T-cell (primary cell): ENCODE measurements at regions not wholly inside any gene's neighbourhood (a gene's known extent, or its start where the extent isn't known, plus 50 kb on each side); places are given as distances from the start of the nearest gene placed in this dataset.

Experiments used
- ATAC-seq, 4 experiments: fragments of 200-7000 bp in 3 of 4; fragments of 150-1000 bp in 1 of 4; cut with Tn5 transposase; replicated peaks in 1 of 4; 1 replicate in 3 of 4; 2 replicates in 1 of 4; pipeline ENCODE4 v1.10.0; 2021; ENCODE audit warnings: moderate library complexity in 3 of 4, mild to moderate bottlenecking in 2 of 4, moderate number of reproducible peaks in 1 of 4
- CTCF ChIA-PET, 2 donors: fragments of 300-600 bp; sonication (Branson Sonifier 250); formaldehyde crosslinking; loops; one replicate each; lab custom pipeline; 2022; ENCODE audit warnings: antibody characterized with exemption in 2 of 2; lab: Charles Lee
- POLR2A ChIA-PET, 2 donors: fragments of 300-600 bp; sonication (Branson Sonifier 250); formaldehyde crosslinking; loops; one replicate each; lab custom pipeline; 2022; ENCODE audit warnings: antibody characterized with exemption in 2 of 2; lab: Charles Lee
- DNase-seq, 35 experiments: peaks; one replicate each; pipeline versions ENCODE4 v3.0.0 to v3.0.0-alpha.2; 2013 to 2023
- H3K27ac ChIP-seq: one replicate; pipeline ENCODE4 v1.5.1; 2013; ENCODE audit warnings: low read length
- H3K27me3 ChIP-seq, 2 experiments: replicated peaks in 1 of 2; 1 replicate in 1 of 2; 2 replicates in 1 of 2; pipeline versions ENCODE4 v1.6.1 to v1.7.0; 2013; ENCODE audit warnings: low read length in 1 of 2, mixed read lengths in 1 of 2; ENCODE audit not compliant: control insufficient read depth in 2 of 2, insufficient read depth in 2 of 2; ENCODE audit errors: extremely low read depth in 1 of 2
- H3K36me3 ChIP-seq, 2 donors: 1 replicate in 1 of 2; 2 replicates in 1 of 2; pipeline versions ENCODE4 v1.6.1 to v1.7.0; 2013; ENCODE audit warnings: low read length in 1 of 2; ENCODE audit not compliant: control insufficient read depth in 2 of 2, insufficient read depth in 1 of 2; ENCODE audit errors: extremely low read depth in 1 of 2
- H3K4me1 ChIP-seq, 2 experiments: 1 replicate in 1 of 2; 2 replicates in 1 of 2; pipeline versions ENCODE4 v1.6.1 to v1.7.0; 2013; ENCODE audit warnings: low read length in 2 of 2, mixed read lengths in 1 of 2; ENCODE audit not compliant: insufficient read depth in 2 of 2, control insufficient read depth in 1 of 2; ENCODE audit errors: extremely low read depth in 1 of 2
- H3K4me3 ChIP-seq, 2 donors: 1 replicate in 1 of 2; 2 replicates in 1 of 2; pipeline versions ENCODE4 v1.5.1 to v1.7.0; 2013; ENCODE audit warnings: mild to moderate bottlenecking in 2 of 2, low read length in 1 of 2, moderate library complexity in 1 of 2; ENCODE audit not compliant: control insufficient read depth in 1 of 2; ENCODE audit errors: extremely low read depth in 1 of 2
- H3K9me3 ChIP-seq: 2 replicates; pipeline ENCODE4 v1.7.0; 2013
- H3K27ac Mint-ChIP-seq, 2 donors: one replicate each; pipeline ENCODE4 v1.8.0; 2020 to 2021; ENCODE audit warnings: mild to moderate bottlenecking in 2 of 2, mixed read lengths in 2 of 2
- H3K27me3 Mint-ChIP-seq, 2 donors: one replicate each; pipeline ENCODE4 v1.8.0; 2021 to 2022; ENCODE audit warnings: mixed read lengths in 2 of 2
- H3K36me3 Mint-ChIP-seq: one replicate; pipeline ENCODE4 v1.8.0; 2021; ENCODE audit warnings: mixed read lengths
- H3K4me1 Mint-ChIP-seq, 3 donors: one replicate each; pipeline ENCODE4 v1.8.0; 2020 to 2022; ENCODE audit warnings: mixed read lengths in 3 of 3, mild to moderate bottlenecking in 1 of 3
- H3K4me3 Mint-ChIP-seq, 3 donors: one replicate each; pipeline ENCODE4 v1.8.0; 2020 to 2022; ENCODE audit warnings: mild to moderate bottlenecking in 3 of 3, mixed read lengths in 3 of 3, moderate library complexity in 3 of 3
- H3K9me3 Mint-ChIP-seq, 3 donors: one replicate each; pipeline ENCODE4 v1.8.0; 2020 to 2022; ENCODE audit warnings: mixed read lengths in 3 of 3
- WGBS: methylation state at CpG from one replicate; pipeline ENCODE4 v1.1.5; 2013; ENCODE audit warnings: missing lambda C conversion rate; ENCODE audit not compliant: insufficient coverage; 5-methylcytosine and 5-hydroxymethylcytosine counted together

DNA sequence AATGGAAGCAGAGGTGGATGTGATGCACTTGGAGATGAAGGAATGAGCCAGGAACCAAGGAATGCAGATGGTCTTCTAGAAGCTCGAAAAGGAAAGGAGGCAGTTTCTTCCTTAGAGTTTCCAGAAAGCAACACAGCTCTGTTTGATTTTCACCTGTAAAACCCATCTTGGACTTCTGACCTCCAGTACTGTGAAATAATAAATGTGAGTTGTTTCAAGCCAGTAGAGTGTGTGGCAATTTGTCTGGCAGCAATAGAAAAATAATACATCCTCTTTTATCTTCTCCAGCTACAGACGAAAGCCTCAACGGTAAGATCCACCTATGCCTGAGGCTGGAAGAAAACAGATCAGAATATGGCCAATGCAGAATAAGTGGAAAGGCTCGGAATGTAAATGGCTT, 199.7 kb downstream of the HINT1 start:
- Histone ChIP-seq H3K4me3 (no peak overlapping the region), H3K36me3 (no peaks in the 10 kb centered on the region), H3K9me3 (no peaks in the 10 kb centered on the region), H3K4me1 (no peaks in the 10 kb centered on the region), H3K27ac (no peak overlapping the region), H3K27me3 (no peaks in the 10 kb centered on the region)
- ChIA-PET POLR2A (no interaction called here), CTCF (no interaction called here)
- H3K27ac Mint-ChIP-seq = no peak overlapping the region
- H3K36me3 Mint-ChIP-seq = no peaks in the 10 kb centered on the region
- peaks cover 1 to 8% (median 4%) of the 10 kb centered on the region in 3 donors for H3K9me3 Mint-ChIP-seq
- ATAC-seq (no peak), DNase-seq (no peak)
- no peak overlapping the region for H3K4me3 Mint-ChIP-seq
- no peaks in the 10 kb centered on the region for H3K4me1 Mint-ChIP-seq
- no peaks in the 10 kb centered on the region for H3K27me3 Mint-ChIP-seq
- 75% methylated on average over 2 of the region's 4 CpGs for WGBS

DNA sequence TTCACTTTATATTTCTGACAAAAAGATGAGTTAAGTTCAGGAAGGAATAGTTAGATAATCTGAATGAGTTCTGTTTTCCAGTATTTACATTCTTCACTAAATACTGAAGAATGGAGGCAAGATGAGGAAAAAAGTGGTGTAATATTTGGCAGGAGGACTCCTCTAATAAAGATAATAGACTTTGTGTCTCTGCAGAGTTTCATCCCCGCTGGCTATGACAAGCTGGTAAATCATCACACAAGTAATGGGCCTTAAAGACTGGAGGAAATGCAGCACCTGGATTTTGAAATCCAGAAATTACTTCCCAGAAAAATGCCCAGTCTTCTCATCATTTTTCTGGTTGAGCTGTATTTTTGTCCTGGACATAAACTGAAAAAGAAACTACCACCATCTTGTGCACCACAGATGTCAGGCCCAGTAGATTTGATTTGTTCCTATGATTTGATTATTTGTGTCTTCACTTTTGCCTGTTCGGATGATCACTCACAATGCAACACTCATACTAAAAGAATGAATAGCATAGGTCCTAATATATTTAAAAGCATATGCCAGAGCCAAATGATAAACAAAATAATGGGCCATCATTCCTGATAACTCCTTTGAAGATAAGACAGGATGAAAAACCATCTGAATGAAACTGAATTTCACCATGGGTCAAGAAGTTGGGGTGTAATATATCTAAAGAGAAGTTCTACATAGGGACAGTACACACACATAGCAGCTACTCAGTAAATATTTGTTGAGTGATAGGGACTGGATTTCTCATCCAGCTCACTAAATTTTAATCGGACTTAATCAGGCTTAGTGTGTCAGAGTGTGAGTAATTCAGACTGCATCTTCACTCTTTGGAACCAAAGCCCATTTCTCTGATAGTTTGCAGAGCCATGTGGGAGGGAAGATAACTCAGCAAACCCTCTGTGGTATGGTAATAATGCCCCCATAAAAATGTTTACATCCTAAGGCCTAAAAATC, 200.5 kb downstream of the HINT1 start:
- no peaks in the 10 kb centered on the region for H3K9me3 ChIP-seq
- H3K4me3 ChIP-seq = no peak overlapping the region
- POLR2A ChIA-PET = no interaction called here
- no peak overlapping the region for H3K27ac ChIP-seq
- Mint-ChIP-seq H3K9me3 (peaks cover 1 to 8% (median 4%) of the 10 kb centered on the region in 3 donors), H3K4me3 (no peak overlapping the region), H3K36me3 (no peaks in the 10 kb centered on the region), H3K27me3 (no peaks in the 10 kb centered on the region), H3K4me1 (no peaks in the 10 kb centered on the region), H3K27ac (no peak overlapping the region)
- CTCF ChIA-PET = no interaction called here
- no peaks in the 10 kb centered on the region for H3K36me3 ChIP-seq
- no peak for DNase-seq
- no peak for ATAC-seq
- WGBS = no CpG with 5 or more reads among the region's 3 CpGs
- no peaks in the 10 kb centered on the region for H3K27me3 ChIP-seq
- no peaks in the 10 kb centered on the region for H3K4me1 ChIP-seq

DNA sequence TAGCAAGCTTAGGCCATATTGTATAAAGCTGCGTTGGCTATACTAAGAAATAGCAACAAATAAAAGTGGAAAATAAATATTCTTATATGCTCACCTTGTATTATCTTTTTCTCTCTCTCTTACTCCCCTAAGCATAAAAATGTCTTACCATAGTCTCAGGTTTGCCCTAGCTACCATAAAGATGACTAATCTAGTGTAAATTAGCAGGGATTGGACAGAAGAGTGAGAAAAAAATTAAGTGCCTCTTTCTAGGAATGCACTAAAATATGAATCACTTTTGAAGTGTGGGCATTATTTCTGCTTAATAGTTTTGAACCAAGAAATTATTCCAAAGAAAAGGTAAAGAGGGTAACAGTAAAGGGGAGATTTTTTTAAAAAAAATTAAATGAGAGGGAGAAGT, 201.3 kb downstream of the HINT1 start:
- DNase-seq = no peak
- no CpG with 5 or more reads among the region's 1 CpG for WGBS
- no peaks in the 10 kb centered on the region for H3K36me3 Mint-ChIP-seq
- Histone ChIP-seq H3K4me1 (no peaks in the 10 kb centered on the region), H3K4me3 (no peak overlapping the region), H3K36me3 (no peaks in the 10 kb centered on the region), H3K27ac (no peak overlapping the region), H3K27me3 (no peaks in the 10 kb centered on the region), H3K9me3 (no peaks in the 10 kb centered on the region)
- H3K27ac Mint-ChIP-seq = no peak overlapping the region
- H3K9me3 Mint-ChIP-seq = peaks cover 1 to 8% (median 4%) of the 10 kb centered on the region in 3 donors
- no peaks in the 10 kb centered on the region for H3K4me1 Mint-ChIP-seq
- H3K27me3 Mint-ChIP-seq = no peaks in the 10 kb centered on the region
- no peak overlapping the region for H3K4me3 Mint-ChIP-seq
- ChIA-PET CTCF (no interaction called here), POLR2A (interaction anchor here in 1 of 2 donors (0.6 kb wide), 1 partner anchor 39 kb away, joined by 3 read pairs; no protein-coding TSS in a partner anchor)
- no peak for ATAC-seq

DNA sequence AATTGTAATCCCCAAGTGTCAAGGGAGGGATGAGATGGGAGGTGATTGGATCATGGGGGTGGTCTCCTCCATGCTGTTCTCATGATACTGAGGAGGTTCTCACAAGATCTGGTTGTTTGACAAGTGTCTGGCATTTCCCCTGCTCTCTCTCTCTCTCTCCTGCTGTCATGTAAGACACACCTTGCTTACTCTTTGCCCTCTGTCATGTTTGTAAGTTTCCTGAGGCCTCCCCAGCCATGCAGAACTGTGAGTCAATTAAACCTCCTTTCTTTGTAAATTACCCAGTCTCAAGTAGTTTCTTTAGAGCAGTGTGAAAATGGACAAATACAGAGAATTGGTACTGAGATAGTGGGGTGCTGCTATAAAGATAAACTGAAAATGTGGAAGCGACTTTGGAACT, 207.9 kb downstream of the HINT1 start:
- no peaks in the 10 kb centered on the region for H3K27me3 ChIP-seq
- no peaks in the 10 kb centered on the region for H3K4me1 ChIP-seq
- no peaks in the 10 kb centered on the region for H3K27me3 Mint-ChIP-seq
- H3K36me3 Mint-ChIP-seq = no peaks in the 10 kb centered on the region
- ChIA-PET POLR2A (no interaction called here), CTCF (no interaction called here)
- no peaks in the 10 kb centered on the region for H3K4me1 Mint-ChIP-seq
- DNase-seq (no peak), ATAC-seq (no peak)
- H3K27ac Mint-ChIP-seq = no peak overlapping the region
- H3K4me3 Mint-ChIP-seq = no peak overlapping the region
- H3K4me3 ChIP-seq = no peak overlapping the region
- H3K27ac ChIP-seq = no peak overlapping the region
- 80% methylated on average over 1 of the region's 1 CpG for WGBS
- peaks cover 6 to 12% (median 6%) of the 10 kb centered on the region in 3 donors for H3K9me3 Mint-ChIP-seq
- no peaks in the 10 kb centered on the region for H3K36me3 ChIP-seq
- no peaks in the 10 kb centered on the region for H3K9me3 ChIP-seq

DNA sequence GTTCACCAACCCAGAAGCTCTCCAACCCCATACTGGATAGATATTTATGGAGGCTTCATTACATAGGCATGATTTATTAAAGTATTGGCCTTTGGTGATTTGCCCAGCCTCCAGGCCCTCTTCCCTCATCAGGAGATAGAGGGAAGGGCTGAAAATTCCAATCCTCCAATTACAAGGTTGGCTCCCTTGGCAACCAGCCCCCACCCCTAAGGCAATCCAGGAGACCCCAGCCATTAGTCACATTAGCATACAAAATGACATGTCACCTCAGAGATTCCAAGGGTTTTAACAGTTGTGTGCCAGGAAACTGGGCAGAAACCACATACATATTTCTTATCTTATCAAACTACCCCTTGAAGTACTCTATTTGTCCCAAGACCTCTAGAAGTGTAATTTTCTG, 210.0 kb downstream of the HINT1 start:
- H3K4me3 Mint-ChIP-seq = no peak overlapping the region
- DNase-seq (no peak), ATAC-seq (no peak)
- Histone ChIP-seq H3K36me3 (no peaks in the 10 kb centered on the region), H3K9me3 (no peaks in the 10 kb centered on the region), H3K4me3 (no peak overlapping the region), H3K27me3 (no peaks in the 10 kb centered on the region), H3K4me1 (no peaks in the 10 kb centered on the region), H3K27ac (no peak overlapping the region)
- no peaks in the 10 kb centered on the region for H3K36me3 Mint-ChIP-seq
- H3K27me3 Mint-ChIP-seq = no peaks in the 10 kb centered on the region
- H3K9me3 Mint-ChIP-seq = peaks cover 4 to 10% (median 6%) of the 10 kb centered on the region in 3 donors
- H3K27ac Mint-ChIP-seq = no peak overlapping the region
- no peaks in the 10 kb centered on the region for H3K4me1 Mint-ChIP-seq
- CTCF ChIA-PET = no interaction called here
- POLR2A ChIA-PET = no interaction called here

DNA sequence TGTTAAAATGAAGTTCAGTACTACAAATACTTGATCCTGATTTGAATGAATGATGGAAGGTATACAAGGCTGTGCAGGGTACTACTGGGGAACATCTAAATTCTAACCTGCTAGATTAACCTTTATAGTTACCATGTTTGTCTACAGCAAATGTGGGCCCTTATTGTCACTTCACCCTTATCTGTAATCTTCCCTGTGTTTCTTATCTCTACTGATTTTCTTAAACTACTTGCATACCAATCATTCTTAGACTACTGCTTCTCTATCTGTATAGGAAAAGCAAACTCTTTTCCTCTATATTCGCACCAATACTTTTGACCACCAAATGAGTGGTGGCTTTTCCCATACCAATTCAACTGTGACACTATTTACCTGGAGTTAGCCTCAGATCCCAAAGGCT, 210.7 kb downstream of the HINT1 start:
- no peak overlapping the region for H3K4me3 Mint-ChIP-seq
- ATAC-seq = no peak
- no peak for DNase-seq
- POLR2A ChIA-PET = no interaction called here
- Histone ChIP-seq H3K27me3 (no peaks in the 10 kb centered on the region), H3K4me3 (no peak overlapping the region), H3K9me3 (no peaks in the 10 kb centered on the region), H3K4me1 (no peaks in the 10 kb centered on the region), H3K36me3 (no peaks in the 10 kb centered on the region), H3K27ac (no peak overlapping the region)
- 100% methylated on average over 1 of the region's 1 CpG for WGBS
- no peaks in the 10 kb centered on the region for H3K36me3 Mint-ChIP-seq
- CTCF ChIA-PET = no interaction called here
- H3K27me3 Mint-ChIP-seq = peaks cover 0 to 4% of the 10 kb centered on the region in 2 donors
- H3K9me3 Mint-ChIP-seq = peaks cover 4 to 10% (median 6%) of the 10 kb centered on the region in 3 donors
- no peaks in the 10 kb centered on the region for H3K4me1 Mint-ChIP-seq
- H3K27ac Mint-ChIP-seq = no peak overlapping the region
